Breast epithelium (tissue), 3 donors: ENCODE measurements at regions not wholly inside any gene's neighbourhood (a gene's known extent, or its start where the extent isn't known, plus 50 kb on each side); places are given as distances from the start of the nearest gene placed in this dataset.

Experiments used
- POLR2AphosphoS5 ChIP-seq, 3 donors: sonication (generic); formaldehyde crosslinking; IDR thresholded peaks; one replicate each; pipeline ENCODE4 v1.6.1; 2017; ENCODE audit warnings: antibody characterized with exemption in 3 of 3
- TF ChIP-seq, protein P1 (sequence below), 3 donors: fragments of 450-650 bp; IDR thresholded peaks; one replicate each; pipeline ENCODE4 v1.5.1; 2016 to 2017; ENCODE audit warnings: antibody characterized with exemption in 3 of 3, mild to moderate bottlenecking in 3 of 3, moderate library complexity in 3 of 3

DNA sequence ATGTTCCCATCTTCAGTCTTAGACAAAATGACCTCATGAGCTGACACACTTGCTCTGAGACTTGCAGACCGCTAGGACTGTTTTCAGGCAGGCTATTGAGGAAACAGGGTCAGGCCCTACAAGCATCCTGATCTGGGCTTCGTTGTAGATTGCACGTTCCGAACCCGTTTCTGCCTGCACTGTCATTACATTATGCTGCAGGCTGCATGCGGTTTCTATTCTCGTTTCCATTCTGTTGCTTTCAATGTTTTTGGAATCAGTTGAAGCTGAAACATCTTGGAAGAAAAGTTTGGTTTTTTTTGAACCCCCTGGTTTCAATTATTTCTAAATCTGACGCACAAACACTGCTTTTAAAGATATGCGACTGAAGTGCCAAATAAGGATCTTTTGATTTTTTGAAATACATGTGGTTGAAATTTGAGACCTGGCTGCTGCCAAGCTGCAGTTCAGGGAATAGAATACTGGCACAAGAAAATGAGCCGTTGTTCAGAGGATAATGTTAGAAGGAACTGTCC, 716.1 kb upstream of the INTU start:
- TF ChIP-seq, protein P1, sequence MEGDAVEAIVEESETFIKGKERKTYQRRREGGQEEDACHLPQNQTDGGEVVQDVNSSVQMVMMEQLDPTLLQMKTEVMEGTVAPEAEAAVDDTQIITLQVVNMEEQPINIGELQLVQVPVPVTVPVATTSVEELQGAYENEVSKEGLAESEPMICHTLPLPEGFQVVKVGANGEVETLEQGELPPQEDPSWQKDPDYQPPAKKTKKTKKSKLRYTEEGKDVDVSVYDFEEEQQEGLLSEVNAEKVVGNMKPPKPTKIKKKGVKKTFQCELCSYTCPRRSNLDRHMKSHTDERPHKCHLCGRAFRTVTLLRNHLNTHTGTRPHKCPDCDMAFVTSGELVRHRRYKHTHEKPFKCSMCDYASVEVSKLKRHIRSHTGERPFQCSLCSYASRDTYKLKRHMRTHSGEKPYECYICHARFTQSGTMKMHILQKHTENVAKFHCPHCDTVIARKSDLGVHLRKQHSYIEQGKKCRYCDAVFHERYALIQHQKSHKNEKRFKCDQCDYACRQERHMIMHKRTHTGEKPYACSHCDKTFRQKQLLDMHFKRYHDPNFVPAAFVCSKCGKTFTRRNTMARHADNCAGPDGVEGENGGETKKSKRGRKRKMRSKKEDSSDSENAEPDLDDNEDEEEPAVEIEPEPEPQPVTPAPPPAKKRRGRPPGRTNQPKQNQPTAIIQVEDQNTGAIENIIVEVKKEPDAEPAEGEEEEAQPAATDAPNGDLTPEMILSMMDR (IDR thresholded peaks at IDR 0.05): no peak
- no peak for TF ChIP-seq POLR2AphosphoS5 (IDR thresholded peaks at IDR 0.05)
